SKM-1 treated with dmso at 0.1 percent for 144 hours (cell line): ENCODE measurements at regions not wholly inside any gene's neighbourhood (a gene's known extent, or its start where the extent isn't known, plus 50 kb on each side); places are given as distances from the start of the nearest gene placed in this dataset.
"Not testable (repeated sequence)": the region's sequence is repeated elsewhere in the genome, so short reads cannot be mapped to it uniquely, and the experiment has no call there.

Experiments used
- DNase-seq: peaks from one replicate; lab custom pipeline; 2025; ENCODE audit not compliant: unreplicated experiment; lab: John Stamatoyannopoulos, UW

- no peak for DNase-seq
These were observed 150.5 kb upstream of the DDIT4L start for GRCh38 chr4:100340512-100341485.

- DNase-seq = no peak
These were observed 149.6 kb upstream of the DDIT4L start for GRCh38 chr4:100339870-100340269.

- not testable (repeated sequence) for DNase-seq
These were observed 143.2 kb upstream of the DDIT4L start for GRCh38 chr4:100333491-100333890.

DNA sequence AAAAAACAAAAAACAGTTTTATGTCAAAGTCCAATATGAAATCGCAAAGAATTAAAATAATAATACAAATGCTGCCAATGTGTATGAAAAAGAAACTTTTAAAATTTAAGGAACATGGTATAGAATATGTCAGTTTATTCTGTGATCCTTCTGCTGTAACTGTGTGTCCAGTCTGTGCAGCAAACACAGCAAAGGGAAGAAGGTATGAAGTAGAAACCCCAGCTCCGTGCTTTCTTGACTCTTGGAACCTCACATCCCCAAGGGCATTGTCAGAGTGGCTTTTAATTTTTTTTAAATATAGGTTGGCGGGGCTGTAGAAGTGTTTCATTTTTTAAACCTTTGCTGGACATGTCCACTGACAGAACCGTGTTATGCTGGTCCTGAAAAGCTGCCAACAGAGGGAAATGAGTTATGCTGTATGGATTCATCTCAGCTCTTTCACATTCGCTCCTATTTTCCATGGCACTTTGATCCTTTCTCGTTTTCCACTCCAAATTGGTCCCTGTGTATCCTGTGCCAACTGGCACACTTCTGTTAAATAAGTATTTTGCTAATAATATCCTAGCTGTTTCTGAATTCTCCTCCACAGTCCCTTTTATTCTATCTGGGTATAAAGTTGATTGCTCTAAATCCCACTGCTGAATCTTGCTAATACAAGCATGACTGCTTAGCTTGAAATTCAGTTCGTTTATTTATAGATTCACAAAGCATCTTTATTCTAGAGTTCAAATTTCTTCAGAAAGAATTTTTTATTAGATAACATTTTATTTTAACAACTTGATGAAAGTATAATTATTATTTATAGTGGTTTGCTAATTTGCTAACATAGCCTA, 127.0 kb upstream of the DDIT4L start:
- DNase-seq = no peak

DNA sequence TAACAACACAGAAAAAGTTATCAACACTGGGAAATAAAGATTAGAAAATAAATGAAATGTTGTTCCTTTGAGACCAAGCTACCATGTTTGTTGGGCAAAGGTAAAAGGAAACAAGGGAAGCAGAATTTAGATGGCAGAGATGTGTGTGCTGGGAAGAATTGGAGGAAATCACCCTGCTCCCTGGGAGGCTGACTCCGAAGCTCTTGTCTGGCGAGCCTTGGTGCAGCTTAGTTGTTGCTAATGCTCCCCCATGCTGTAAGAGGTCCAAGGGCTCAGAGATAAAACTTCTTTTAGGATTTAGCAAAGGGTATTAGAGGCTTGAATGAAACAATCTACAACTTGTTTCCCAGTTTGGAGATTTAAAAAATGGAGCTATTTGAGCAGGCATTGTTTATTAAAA, 123.8 kb upstream of the DDIT4L start:
- DNase-seq = no peak

DNA sequence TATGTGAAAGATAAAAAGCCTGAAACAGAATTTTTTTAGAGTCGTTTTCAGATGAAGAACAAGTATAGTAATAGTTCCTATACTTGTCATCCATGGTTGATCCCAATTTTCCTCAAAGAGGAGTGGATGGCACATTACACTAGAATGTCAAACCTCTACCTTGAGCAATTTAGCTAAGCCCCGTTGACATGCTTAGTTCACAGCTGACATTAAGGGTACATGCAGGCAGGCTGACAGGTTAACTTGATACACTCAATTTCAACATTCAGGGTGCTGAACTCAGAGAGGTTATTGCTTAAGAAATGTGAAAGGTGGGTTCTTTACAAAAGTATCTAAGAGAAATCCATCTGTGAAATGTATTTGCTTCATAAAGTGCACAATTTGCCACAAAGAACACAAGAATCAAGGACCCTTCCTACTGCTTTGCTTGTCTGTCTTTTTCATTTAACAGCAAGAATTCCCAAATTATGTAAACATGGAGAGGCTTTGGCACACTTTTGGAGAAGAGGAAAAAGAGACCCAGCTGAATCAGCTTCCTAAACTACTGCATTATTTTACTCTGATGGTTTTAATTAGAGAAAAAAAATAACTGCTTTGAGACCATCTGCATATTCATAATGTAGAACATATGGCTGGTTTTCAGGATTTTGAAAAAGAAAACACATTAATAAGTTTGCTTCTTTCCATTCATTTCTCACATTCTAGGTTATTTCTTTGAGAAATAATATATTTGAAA, 122.5 kb upstream of the DDIT4L start:
- no peak for DNase-seq

DNA sequence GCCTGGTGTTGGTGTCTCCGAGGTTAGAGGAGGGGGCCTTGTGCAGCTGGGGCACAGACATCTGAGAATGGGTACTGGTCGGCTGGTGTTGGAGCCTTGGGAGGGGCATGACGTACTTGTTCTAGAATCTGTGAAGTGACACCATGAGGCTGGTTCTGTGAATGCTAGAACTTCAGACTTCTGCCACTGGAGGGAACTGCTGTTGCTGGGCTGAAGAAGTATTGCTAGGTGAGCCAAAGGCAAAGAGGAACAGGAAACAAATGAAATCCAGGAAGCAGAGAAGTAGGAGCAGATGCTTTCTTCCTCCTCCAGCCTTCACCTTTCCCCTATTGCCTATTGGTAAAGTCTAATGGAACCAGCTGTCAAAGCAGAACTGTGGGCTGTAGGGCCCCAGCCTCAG, 120.9 kb upstream of the DDIT4L start:
- peak; percentile 82 for DNase-seq

GRCh38 chr4:100306018-100306417, 115.8 kb upstream of the DDIT4L start:
- no peak for DNase-seq

GRCh38 chr4:100302061-100303026, 112.1 kb upstream of the DDIT4L start:
- no peak for DNase-seq

GRCh38 chr4:100299046-100299840, 109.0 kb upstream of the DDIT4L start:
- no peak for DNase-seq

DNA sequence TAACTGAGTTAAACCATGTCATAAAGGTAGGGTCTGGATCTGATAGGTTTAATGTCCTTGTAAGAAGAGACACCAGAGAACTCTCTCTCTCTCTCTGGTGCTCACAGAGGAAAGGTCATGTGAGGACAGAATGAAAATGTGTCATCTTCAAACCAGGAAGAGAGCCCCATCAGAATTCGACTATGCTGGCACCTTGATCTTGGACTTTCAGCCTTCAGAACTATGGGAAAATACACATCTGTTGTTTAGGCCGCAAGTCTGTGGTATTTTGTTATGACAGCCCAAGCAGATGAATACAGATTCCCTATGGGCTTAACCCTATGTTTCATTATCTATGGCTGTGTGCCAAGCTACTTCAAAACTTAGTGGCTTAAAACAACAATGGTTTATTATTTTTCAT, 105.5 kb upstream of the DDIT4L start:
- DNase-seq = no peak

DNA sequence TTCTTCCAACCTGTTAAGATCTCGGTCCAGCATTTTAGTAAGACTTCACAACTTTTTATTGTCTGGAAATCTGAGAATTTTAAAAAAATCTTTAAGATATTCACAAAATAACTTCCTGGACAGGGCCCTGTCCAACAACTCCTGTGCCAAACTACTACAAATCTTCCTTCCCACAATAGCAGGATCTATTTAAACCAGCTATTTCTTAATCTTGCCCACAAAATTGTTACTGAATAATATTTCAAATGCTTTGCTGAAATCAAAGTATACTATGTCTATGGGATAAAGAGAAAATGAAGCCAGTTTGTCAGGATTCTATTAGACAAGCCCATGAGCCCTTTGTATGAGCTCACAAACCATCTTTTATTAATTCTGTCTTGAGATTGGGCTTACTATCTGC, 104.1 kb upstream of the DDIT4L start:
- DNase-seq = no peak

DNA sequence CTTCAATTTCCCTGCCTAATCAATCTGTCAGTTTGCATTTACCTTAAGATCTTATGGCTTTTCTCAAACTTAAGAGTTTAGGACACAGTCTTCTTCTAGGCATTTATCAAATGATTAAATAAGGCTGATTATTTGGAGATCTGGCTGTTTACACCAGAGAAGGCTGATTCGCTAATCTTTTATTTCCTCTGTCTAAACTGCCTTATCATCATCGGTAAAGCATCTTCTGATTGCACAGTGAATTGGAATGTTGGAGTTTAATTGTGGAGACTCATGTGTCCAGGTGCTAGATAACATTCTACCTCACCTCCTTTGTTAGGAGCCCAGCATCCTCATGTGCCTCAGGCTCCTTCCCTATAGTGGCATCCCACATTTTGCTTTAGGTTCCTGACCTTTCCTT, 100.3 kb upstream of the DDIT4L start:
- no peak for DNase-seq

DNA sequence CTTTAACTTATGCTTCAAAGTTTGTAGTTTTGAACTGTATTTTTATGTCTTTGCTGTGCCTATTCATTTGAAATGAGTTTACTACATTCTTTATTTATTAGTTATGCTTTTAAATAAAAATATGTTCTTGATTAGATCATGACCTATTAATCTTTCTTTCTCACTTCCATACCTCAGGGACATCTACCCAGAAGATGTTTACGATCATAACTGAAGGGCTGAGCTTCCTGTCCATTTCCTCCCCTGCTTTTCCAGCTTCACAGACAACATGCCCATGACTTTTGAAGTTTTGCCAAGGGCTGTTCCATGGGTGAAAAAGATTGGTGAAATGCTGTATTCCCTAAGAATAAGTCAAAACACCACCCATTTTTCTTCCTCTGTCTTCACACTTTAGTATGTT, 99.7 kb upstream of the DDIT4L start:
- DNase-seq = no peak

GRCh38 chr4:100289530-100289888, 99.2 kb upstream of the DDIT4L start:
- DNase-seq = no peak

- no peak for DNase-seq
These were observed 98.7 kb upstream of the DDIT4L start for GRCh38 chr4:100288811-100289529.

- no peak for DNase-seq
These were observed 97.9 kb upstream of the DDIT4L start for GRCh38 chr4:100288161-100288560.

DNA sequence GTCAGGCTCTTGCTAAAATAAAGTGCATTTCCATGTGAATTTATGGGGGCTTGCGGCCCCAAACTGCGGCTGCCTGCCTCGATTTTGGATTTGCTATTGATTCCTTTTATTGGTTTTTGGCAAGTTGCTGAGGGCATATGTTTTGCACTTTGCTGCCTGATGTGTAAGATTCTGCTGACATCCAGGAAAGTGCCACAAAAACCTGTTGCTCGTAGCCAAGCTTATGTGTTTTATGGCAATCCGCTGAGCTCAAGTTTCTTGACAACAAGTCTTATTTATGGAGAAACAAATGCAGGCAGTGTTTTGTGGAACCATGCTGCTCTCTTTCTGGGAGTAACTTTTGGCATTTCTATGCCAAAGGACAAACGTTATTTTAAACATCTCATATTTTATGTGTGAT, 97.3 kb upstream of the DDIT4L start:
- no peak for DNase-seq

DNA sequence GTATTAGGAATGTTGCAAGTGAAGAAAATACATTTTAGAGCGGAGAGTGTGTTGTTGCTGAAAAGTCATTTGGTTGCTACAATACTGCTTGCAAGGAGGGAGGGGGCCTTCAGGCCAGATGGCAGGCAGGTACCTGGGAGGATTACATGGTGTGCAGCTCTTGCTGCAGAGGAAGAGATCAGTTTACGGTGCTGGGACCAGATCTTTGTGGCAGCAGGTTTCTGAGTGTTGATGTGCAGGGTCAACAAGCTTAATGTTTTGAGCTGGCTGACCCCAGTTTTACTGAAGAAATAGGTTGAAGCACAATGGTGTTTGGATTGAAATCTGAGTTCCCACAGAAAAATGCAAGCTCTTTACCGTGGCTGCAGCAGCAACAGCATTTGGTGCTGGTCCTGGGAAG, 96.4 kb upstream of the DDIT4L start:
- DNase-seq = no peak
